Mammary epithelial cell (primary cell): ENCODE measurements at regions not wholly inside any gene's neighbourhood (a gene's known extent, or its start where the extent isn't known, plus 50 kb on each side); places are given as distances from the start of the nearest gene placed in this dataset.

ENCODE experiments used
- EZH2 ChIP-seq: IDR thresholded peaks from 2 replicates; pipeline ENCODE4 v1.6.1; 2012; ENCODE audit warnings: low read length, inconsistent platforms, borderline replicate concordance
- TF ChIP-seq, protein P1 (sequence below), 2 donors: IDR thresholded peaks in 1 of 2; conservative IDR thresholded peaks in 1 of 2; 2 replicates each; pipeline ENCODE4 v1.5.1; 2011 to 2012; ENCODE audit warnings: inconsistent platforms in 2 of 2, low read length in 2 of 2, mild to moderate bottlenecking in 2 of 2, control low read depth in 1 of 2, low read depth in 1 of 2; ENCODE audit not compliant: insufficient read depth in 1 of 2; ENCODE audit errors: extremely low read depth in 1 of 2

DNA sequence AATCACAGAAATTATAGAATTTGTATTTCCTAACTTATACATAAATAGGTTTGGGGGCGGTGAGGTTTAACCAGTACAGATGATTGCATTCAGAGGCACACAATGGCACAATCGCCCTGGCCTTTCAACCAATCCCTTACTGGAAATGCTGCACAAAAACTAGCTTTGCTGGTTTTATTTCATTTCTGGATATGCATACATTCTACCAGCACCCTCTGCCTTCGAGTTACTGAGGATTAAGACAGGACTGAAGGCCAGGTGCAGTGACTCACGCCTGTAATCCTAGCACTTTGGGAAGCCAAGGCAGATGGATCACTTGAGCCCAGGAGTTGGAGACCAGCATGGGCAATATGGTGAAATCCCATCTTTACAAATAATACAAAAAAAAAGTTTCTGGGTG lies 336.1 kb downstream of the ARRDC4 start:
- TF ChIP-seq, protein P1, sequence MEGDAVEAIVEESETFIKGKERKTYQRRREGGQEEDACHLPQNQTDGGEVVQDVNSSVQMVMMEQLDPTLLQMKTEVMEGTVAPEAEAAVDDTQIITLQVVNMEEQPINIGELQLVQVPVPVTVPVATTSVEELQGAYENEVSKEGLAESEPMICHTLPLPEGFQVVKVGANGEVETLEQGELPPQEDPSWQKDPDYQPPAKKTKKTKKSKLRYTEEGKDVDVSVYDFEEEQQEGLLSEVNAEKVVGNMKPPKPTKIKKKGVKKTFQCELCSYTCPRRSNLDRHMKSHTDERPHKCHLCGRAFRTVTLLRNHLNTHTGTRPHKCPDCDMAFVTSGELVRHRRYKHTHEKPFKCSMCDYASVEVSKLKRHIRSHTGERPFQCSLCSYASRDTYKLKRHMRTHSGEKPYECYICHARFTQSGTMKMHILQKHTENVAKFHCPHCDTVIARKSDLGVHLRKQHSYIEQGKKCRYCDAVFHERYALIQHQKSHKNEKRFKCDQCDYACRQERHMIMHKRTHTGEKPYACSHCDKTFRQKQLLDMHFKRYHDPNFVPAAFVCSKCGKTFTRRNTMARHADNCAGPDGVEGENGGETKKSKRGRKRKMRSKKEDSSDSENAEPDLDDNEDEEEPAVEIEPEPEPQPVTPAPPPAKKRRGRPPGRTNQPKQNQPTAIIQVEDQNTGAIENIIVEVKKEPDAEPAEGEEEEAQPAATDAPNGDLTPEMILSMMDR (conservative IDR thresholded peaks at IDR 0.05 in 1 of 2, IDR thresholded peaks at IDR 0.05 in 1 of 2; ENCODE audit: extremely low read depth in 1 of 2, insufficient read depth in 1 of 2, low read depth in 1 of 2, low read length in 2 of 2) = no peak
- TF ChIP-seq EZH2 = no peak
